Esophagus muscularis mucosa (tissue), 3 donors: ENCODE measurements at regions not wholly inside any gene's neighbourhood (a gene's known extent, or its start where the extent isn't known, plus 50 kb on each side); places are given as distances from the start of the nearest gene placed in this dataset.

ENCODE experiments used
- CTCF ChIP-seq, 3 experiments: fragments of 200-600 bp in 2 of 3; fragments of 450-650 bp in 1 of 3; sonication (generic) in 2 of 3; IDR thresholded peaks; one replicate each; pipeline ENCODE4 v1.5.1; 2017 to 2019; ENCODE audit warnings: antibody characterized with exemption in 3 of 3, mild to moderate bottlenecking in 2 of 3, moderate library complexity in 1 of 3
- POLR2A ChIP-seq: fragments of 450-650 bp; IDR thresholded peaks from one replicate; pipeline ENCODE4 v1.6.1; 2017; ENCODE audit warnings: antibody characterized with exemption, moderate library complexity, mild to moderate bottlenecking, low read depth
- POLR2AphosphoS5 ChIP-seq, 2 donors: sonication (generic); formaldehyde crosslinking; IDR thresholded peaks; one replicate each; pipeline ENCODE4 v1.6.1; 2017; ENCODE audit warnings: antibody characterized with exemption in 2 of 2

GRCh38 chr4:19462117-19462516, 789.6 kb upstream of the SLIT2 start:
- no peak for TF ChIP-seq POLR2AphosphoS5 (IDR thresholded peaks at IDR 0.05)
- TF ChIP-seq CTCF (IDR thresholded peaks at IDR 0.05), result no peak
- TF ChIP-seq POLR2A, result no peak
